ENCODE measurements at regions not wholly inside any gene's neighbourhood (a gene's known extent, or its start where the extent isn't known, plus 50 kb on each side); places are given as distances from the start of the nearest gene placed in this dataset.

GRCh38 chr1:184909019-184909418 lies 65.3 kb downstream of the NIBAN1 start:
- Histone ChIP-seq H3K4me3 (no peak overlapping the region), H3K9me3 (no peaks in the 10 kb centered on the region), H3K36me3 (no peaks in the 10 kb centered on the region), H3K4me1 (peaks cover 0 to 16% (median 3%) of the 10 kb centered on the region in 6 donors), H3K27me3 (replicated peaks in 1 of 7) (no peaks in the 10 kb centered on the region), H3K27ac (no peak overlapping the region)
- TF ChIP-seq POLR2AphosphoS5 (IDR thresholded peaks at IDR 0.05) = no peak
- no peak for DNase-seq
- intact Hi-C loops (cut with DNase I; ENCODE audit: low total_unique reads) = no loop called here

GRCh38 chr1:184908506-184908905 lies 65.8 kb downstream of the NIBAN1 start:
- Histone ChIP-seq H3K27ac (no peak overlapping the region), H3K9me3 (no peaks in the 10 kb centered on the region), H3K27me3 (replicated peaks in 1 of 7) (no peaks in the 10 kb centered on the region), H3K36me3 (no peaks in the 10 kb centered on the region), H3K4me3 (no peak overlapping the region), H3K4me1 (peaks cover 0 to 16% (median 3%) of the 10 kb centered on the region in 6 donors)
- TF ChIP-seq POLR2AphosphoS5 (IDR thresholded peaks at IDR 0.05) = no peak
- no peak for TF ChIP-seq CTCF (IDR thresholded peaks at IDR 0.05 in 8 of 11, conservative IDR thresholded peaks at IDR 0.05 in 3 of 11)
- no peak for TF ChIP-seq POLR2A (IDR thresholded peaks at IDR 0.05)
- intact Hi-C loops (cut with DNase I; ENCODE audit: low total_unique reads) = no loop called here
- DNase-seq = no peak
- 88 to 96% (median 93%) methylated on average over 2 of the region's 2 CpGs for WGBS, 5 donors

GRCh38 chr1:184907500-184907899 lies 66.8 kb downstream of the NIBAN1 start:
- DNase-seq = no peak
- TF ChIP-seq POLR2AphosphoS5 (IDR thresholded peaks at IDR 0.05) (no peak), POLR2A (IDR thresholded peaks at IDR 0.05) (no peak), CTCF (IDR thresholded peaks at IDR 0.05 in 8 of 11, conservative IDR thresholded peaks at IDR 0.05 in 3 of 11) (no peak)
- H3K9me3 ChIP-seq = no peaks in the 10 kb centered on the region
- H3K4me3 ChIP-seq = no peak overlapping the region
- peaks cover 0 to 16% (median 3%) of the 10 kb centered on the region in 6 donors for H3K4me1 ChIP-seq
- intact Hi-C loops (cut with DNase I; ENCODE audit: low total_unique reads) = no loop called here
- no peak overlapping the region for H3K27ac ChIP-seq
- H3K27me3 ChIP-seq (replicated peaks in 1 of 7) = no peaks in the 10 kb centered on the region
- WGBS, 5 donors = 90 to 99% (median 94%) methylated on average over 2 of the region's 2 CpGs
- H3K36me3 ChIP-seq = no peaks in the 10 kb centered on the region

GRCh38 chr1:184906761-184907160 lies 67.5 kb downstream of the NIBAN1 start:
- no peaks in the 10 kb centered on the region for H3K36me3 ChIP-seq
- H3K27ac ChIP-seq = no peak overlapping the region
- no peaks in the 10 kb centered on the region for H3K27me3 ChIP-seq (replicated peaks in 1 of 7)
- DNase-seq = no peak
- WGBS, 5 donors = 69 to 85% (median 74%) methylated on average over 1 of the region's 1 CpG
- TF ChIP-seq POLR2AphosphoS5 (IDR thresholded peaks at IDR 0.05) (no peak), POLR2A (IDR thresholded peaks at IDR 0.05) (no peak), CTCF (IDR thresholded peaks at IDR 0.05 in 8 of 11, conservative IDR thresholded peaks at IDR 0.05 in 3 of 11) (no peak)
- H3K9me3 ChIP-seq = no peaks in the 10 kb centered on the region
- intact Hi-C loops (cut with DNase I; ENCODE audit: low total_unique reads) = no loop called here
- no peak overlapping the region for H3K4me3 ChIP-seq
- H3K4me1 ChIP-seq = peaks cover 0 to 16% (median 3%) of the 10 kb centered on the region in 6 donors

All from spleen (tissue), 11 donors.